H9 (cell line): ENCODE measurements at regions not wholly inside any gene's neighbourhood (a gene's known extent, or its start where the extent isn't known, plus 50 kb on each side); places are given as distances from the start of the nearest gene placed in this dataset.

ENCODE experiments used
- DNase-seq: peaks from one replicate; pipeline ENCODE4 v3.0.0-alpha.2; 2017
- H2AFZ ChIP-seq: one replicate; pipeline ENCODE4 v1.6.1; 2013; ENCODE audit warnings: mild to moderate bottlenecking, low read length, control low read depth, moderate library complexity
- H2AK5ac ChIP-seq: 2 replicates; pipeline ENCODE4 v1.6.1; 2013; ENCODE audit warnings: low read length, control low read depth, mixed read lengths; ENCODE audit not compliant: insufficient read length
- H2BK120ac ChIP-seq: one replicate; pipeline ENCODE4 v1.6.1; 2013; ENCODE audit warnings: low read depth, mild to moderate bottlenecking, low read length, control low read depth, inconsistent platforms; ENCODE audit not compliant: poor library complexity, severe bottlenecking
- H2BK12ac ChIP-seq: 2 replicates; pipeline ENCODE4 v1.6.1; 2013; ENCODE audit warnings: low read length, control low read depth, mixed read lengths, low read depth; ENCODE audit not compliant: insufficient read length
- H2BK15ac ChIP-seq: 2 replicates; pipeline ENCODE4 v1.6.1; 2013; ENCODE audit warnings: low read depth, low read length, control low read depth
- H2BK20ac ChIP-seq: one replicate; pipeline ENCODE4 v1.6.1; 2013; ENCODE audit warnings: low read depth, mild to moderate bottlenecking, low read length, control low read depth, inconsistent platforms; ENCODE audit not compliant: poor library complexity, severe bottlenecking
- H2BK5ac ChIP-seq: 2 replicates; pipeline ENCODE4 v1.6.1; 2013; ENCODE audit warnings: low read length, control low read depth, mixed read lengths; ENCODE audit not compliant: insufficient read length
- H3K14ac ChIP-seq: 2 replicates; pipeline ENCODE4 v1.6.1; 2013; ENCODE audit warnings: low read length, control low read depth; ENCODE audit not compliant: insufficient read depth
- H3K18ac ChIP-seq: 2 replicates; pipeline ENCODE4 v1.6.1; 2013; ENCODE audit warnings: low read depth, mild to moderate bottlenecking, mixed read lengths, low read length, control low read depth; ENCODE audit not compliant: insufficient read length
- H3K23ac ChIP-seq: 2 replicates; pipeline ENCODE4 v1.6.1; 2013; ENCODE audit warnings: low read length, control low read depth, mixed read lengths, low read depth; ENCODE audit not compliant: insufficient read length
- H3K23me2 ChIP-seq: 2 replicates; pipeline ENCODE4 v1.6.1; 2013; ENCODE audit warnings: low read depth, mild to moderate bottlenecking, mixed read lengths, low read length, control low read depth; ENCODE audit not compliant: insufficient read length, poor library complexity, severe bottlenecking
- H3K27ac ChIP-seq: 2 replicates; pipeline ENCODE4 v1.5.1; 2013; ENCODE audit warnings: low read length, control low read depth, mixed read lengths, low read depth; ENCODE audit not compliant: insufficient read length
- H3K27me3 ChIP-seq: 2 replicates; pipeline ENCODE4 v1.6.1; 2013; ENCODE audit warnings: low read length, control low read depth, inconsistent platforms; ENCODE audit not compliant: insufficient read depth
- H3K4ac ChIP-seq: 2 replicates; pipeline ENCODE4 v1.6.1; 2013; ENCODE audit warnings: low read depth, mild to moderate bottlenecking, control low read depth, inconsistent platforms, low read length, moderate library complexity
- H3K4me1 ChIP-seq: 2 replicates; pipeline ENCODE4 v1.6.1; 2013; ENCODE audit warnings: low read length, control low read depth, inconsistent platforms; ENCODE audit not compliant: insufficient read depth
- H3K4me2 ChIP-seq: 2 replicates; pipeline ENCODE4 v1.6.1; 2013; ENCODE audit warnings: low read length, control low read depth, mixed read lengths; ENCODE audit not compliant: insufficient read length, insufficient read depth
- H3K56ac ChIP-seq: 2 replicates; pipeline ENCODE4 v1.6.1; 2013; ENCODE audit warnings: low read depth, mild to moderate bottlenecking, mixed read lengths, low read length, control low read depth; ENCODE audit not compliant: insufficient read length
- H3K79me1 ChIP-seq: 2 replicates; pipeline ENCODE4 v1.6.1; 2013; ENCODE audit warnings: low read depth, mild to moderate bottlenecking, moderate library complexity, low read length, control low read depth, inconsistent platforms; ENCODE audit not compliant: insufficient read depth, poor library complexity, severe bottlenecking
- H3K79me2 ChIP-seq: 2 replicates; pipeline ENCODE4 v1.6.1; 2013; ENCODE audit warnings: low read length, control low read depth, inconsistent platforms; ENCODE audit not compliant: insufficient read depth
- H3K9ac ChIP-seq: 2 replicates; pipeline ENCODE4 v1.6.1; 2013; ENCODE audit warnings: low read length, control low read depth, mixed read lengths; ENCODE audit not compliant: insufficient read length; ENCODE audit errors: extremely low read depth
- H3K9me3 ChIP-seq: one replicate; pipeline ENCODE4 v1.6.1; 2013; ENCODE audit warnings: low read depth, low read length, inconsistent platforms; ENCODE audit not compliant: control insufficient read depth
- H3T11ph ChIP-seq: one replicate; pipeline ENCODE4 v1.6.1; 2013; ENCODE audit warnings: mild to moderate bottlenecking, low read length, control low read depth, inconsistent platforms
- H4K20me1 ChIP-seq: one replicate; pipeline ENCODE4 v1.6.1; 2013; ENCODE audit not compliant: control insufficient read depth, insufficient read length, insufficient read depth
- H4K5ac ChIP-seq: 2 replicates; pipeline ENCODE4 v1.6.1; 2013; ENCODE audit warnings: low read depth, mild to moderate bottlenecking, mixed read lengths, low read length, control low read depth; ENCODE audit not compliant: insufficient read length
- H4K8ac ChIP-seq: replicated peaks from 2 replicates; pipeline ENCODE4 v1.6.1; 2013; ENCODE audit warnings: low read length, control low read depth, mixed read lengths, low read depth; ENCODE audit not compliant: insufficient read length
- H4K91ac ChIP-seq: 2 replicates; pipeline ENCODE4 v1.6.1; 2013; ENCODE audit warnings: low read depth, mild to moderate bottlenecking, moderate library complexity, mixed read lengths, low read length, control low read depth; ENCODE audit not compliant: insufficient read length
- H3K27ac Mint-ChIP-seq, 3 experiments: 2 replicates in 2 of 3; 3 replicates in 1 of 3; pipeline ENCODE4 v1.8.0; 2020 to 2021; ENCODE audit warnings: mixed read lengths in 3 of 3, mild to moderate bottlenecking in 1 of 3, moderate library complexity in 1 of 3
- H3K27me3 Mint-ChIP-seq: 2 replicates; pipeline ENCODE4 v1.8.0; 2021; ENCODE audit warnings: low read depth, mild to moderate bottlenecking, moderate library complexity, mixed read lengths
- H3K36me3 Mint-ChIP-seq, 3 experiments: 2 replicates in 2 of 3; 3 replicates in 1 of 3; pipeline ENCODE4 v1.8.0; 2020 to 2021; ENCODE audit warnings: low read depth in 3 of 3, mixed read lengths in 3 of 3; ENCODE audit not compliant: insufficient read depth in 1 of 3
- H3K4me1 Mint-ChIP-seq, 2 experiments: 2 replicates each; pipeline ENCODE4 v1.8.0; 2020; ENCODE audit warnings: mixed read lengths in 2 of 2
- H3K4me3 Mint-ChIP-seq, 2 experiments: 2 replicates in 1 of 2; 3 replicates in 1 of 2; pipeline ENCODE4 v1.8.0; 2020 to 2021; ENCODE audit warnings: mild to moderate bottlenecking in 2 of 2, mixed read lengths in 2 of 2, moderate library complexity in 1 of 2
- H3K9me3 Mint-ChIP-seq, 2 experiments: 2 replicates in 1 of 2; 3 replicates in 1 of 2; pipeline ENCODE4 v1.8.0; 2020; ENCODE audit warnings: mild to moderate bottlenecking in 2 of 2, mixed read lengths in 2 of 2, moderate library complexity in 1 of 2
- CTCF ChIP-seq: fragments of 200-600 bp; sonication (generic); conservative IDR thresholded peaks from 3 replicates; pipeline ENCODE4 v1.8.0; 2021; ENCODE audit warnings: antibody characterized with exemption, mild to moderate bottlenecking
- WGBS: extraction: QIAGEN DNeasy Blood & Tissue Kit; methylation state at CpG from one replicate; pipeline ENCODE4 v1.1.7; 2013; ENCODE audit warnings: missing lambda C conversion rate, low lambda C conversion rate, mixed read lengths; ENCODE audit not compliant: insufficient read length; ENCODE audit errors: extremely low coverage; 5-methylcytosine and 5-hydroxymethylcytosine counted together

GRCh38 chr1:178621822-178622221, 103.2 kb upstream of the RALGPS2 start:
- no peak overlapping the region for H4K5ac ChIP-seq
- H2AK5ac ChIP-seq = no peak overlapping the region
- Mint-ChIP-seq H3K27me3 (no peaks in the 10 kb centered on the region; the same call in none of the 2 replicates), H3K27ac (no peak overlapping the region), H3K36me3 (peaks cover 0 to 6% (median 0%) of the 10 kb centered on the region in 3 experiments; a peak in 2 of 7 replicates), H3K4me3 (no peak overlapping the region), H3K4me1 (peaks cover 0 to 2% of the 10 kb centered on the region in 2 experiments; a peak in 2 of 4 replicates), H3K9me3 (peaks cover 0 to 4% of the 10 kb centered on the region in 2 experiments; a peak in 1 of 5 replicates)
- H4K20me1 ChIP-seq = no peaks in the 10 kb centered on the region
- H3K23me2 ChIP-seq = no peaks in the 10 kb centered on the region
- H3K9me3 ChIP-seq = no peaks in the 10 kb centered on the region
- no peak overlapping the region for H3K27ac ChIP-seq
- H2BK120ac ChIP-seq = no peak overlapping the region
- no peak overlapping the region for H3K23ac ChIP-seq
- H3K18ac ChIP-seq = no peak overlapping the region
- H2BK5ac ChIP-seq = no peak overlapping the region
- no peak for DNase-seq
- no peak overlapping the region; the same call in 1 of the 2 replicates for H3K14ac ChIP-seq
- no peak overlapping the region for H4K8ac ChIP-seq
- no peaks in the 10 kb centered on the region for H3K27me3 ChIP-seq
- H3K4me1 ChIP-seq = no peaks in the 10 kb centered on the region
- no peak overlapping the region for H2BK15ac ChIP-seq
- WGBS = no CpG with 5 or more reads among the region's 10 CpGs
- H3K4ac ChIP-seq = no peak overlapping the region
- no peak overlapping the region for H4K91ac ChIP-seq
- H2AFZ ChIP-seq = no peak overlapping the region
- H2BK12ac ChIP-seq = no peak overlapping the region
- H3K56ac ChIP-seq = no peak overlapping the region
- no peak overlapping the region for H3T11ph ChIP-seq
- H3K4me2 ChIP-seq = no peak overlapping the region
- no peak for TF ChIP-seq CTCF
- H2BK20ac ChIP-seq = no peak overlapping the region
- no peak overlapping the region for H3K9ac ChIP-seq
- H3K79me2 ChIP-seq = no peaks in the 10 kb centered on the region
- H3K79me1 ChIP-seq = no peaks in the 10 kb centered on the region
